ENCODE measurements at regions not wholly inside any gene's neighbourhood (a gene's known extent, or its start where the extent isn't known, plus 50 kb on each side); places are given as distances from the start of the nearest gene placed in this dataset.
"Not testable (repeated sequence)": the region's sequence is repeated elsewhere in the genome, so short reads cannot be mapped to it uniquely, and the experiment has no call there.

- H3K4me1 ChIP-seq (ENCODE audit: control insufficient read depth, insufficient read depth, low read length): no peaks in the 10 kb centered on the region
- no peaks in the 10 kb centered on the region for H3K9me3 ChIP-seq (replicated peaks; ENCODE audit: control insufficient read depth, low read depth, low read length)
- H3K27ac ChIP-seq (ENCODE audit: low read length): no peak overlapping the region
- no peak overlapping the region for H3K4me3 ChIP-seq (ENCODE audit: low read length)
- peaks cover 4% of the 10 kb centered on the region for H3K27me3 ChIP-seq (ENCODE audit: control insufficient read depth, insufficient read depth, low read length)
- H3K36me3 ChIP-seq (ENCODE audit: control insufficient read depth, insufficient read depth, low read length): no peaks in the 10 kb centered on the region
- WGBS (ENCODE audit: insufficient coverage): 80% methylated on average over 2 of the region's 6 CpGs
- no peak for DNase-seq
Observed at GRCh38 chr3:72505539-72506405, 342.5 kb downstream of the SHQ1 start.

GRCh38 chr3:72497501-72497900, 350.7 kb downstream of the SHQ1 start:
- H3K27ac ChIP-seq (ENCODE audit: low read length); H3K36me3 ChIP-seq (ENCODE audit: control insufficient read depth, insufficient read depth, low read length); H3K4me1 ChIP-seq (ENCODE audit: control insufficient read depth, insufficient read depth, low read length); H3K4me3 ChIP-seq (ENCODE audit: low read length); H3K27me3 ChIP-seq (ENCODE audit: control insufficient read depth, insufficient read depth, low read length); DNase-seq; H3K9me3 ChIP-seq (replicated peaks; ENCODE audit: control insufficient read depth, low read depth, low read length): not testable (repeated sequence)
- WGBS (ENCODE audit: insufficient coverage): no CpG with 5 or more reads among the region's 7 CpGs

- Histone ChIP-seq H3K9me3 (replicated peaks; ENCODE audit: control insufficient read depth, low read depth, low read length) (peaks cover 6% of the 10 kb centered on the region), H3K27me3 (ENCODE audit: control insufficient read depth, insufficient read depth, low read length) (peaks cover under 1% of the 10 kb centered on the region), H3K4me1 (ENCODE audit: control insufficient read depth, insufficient read depth, low read length) (peaks cover 7% of the 10 kb centered on the region), H3K36me3 (ENCODE audit: control insufficient read depth, insufficient read depth, low read length) (no peaks in the 10 kb centered on the region), H3K27ac (ENCODE audit: low read length) (no peak overlapping the region), H3K4me3 (ENCODE audit: low read length) (no peak overlapping the region)
- DNase-seq: peak; percentile 55
- 65% methylated on average over 2 of the region's 4 CpGs for WGBS (ENCODE audit: insufficient coverage)
Observed at GRCh38 chr3:72496051-72496670, 352.1 kb downstream of the SHQ1 start.

GRCh38 chr3:72494626-72495025, 353.6 kb downstream of the SHQ1 start:
- no peak for DNase-seq
- H3K4me3 ChIP-seq (ENCODE audit: low read length): no peak overlapping the region

GRCh38 chr3:72494130-72494529, 354.1 kb downstream of the SHQ1 start:
- H3K27me3 ChIP-seq (ENCODE audit: control insufficient read depth, insufficient read depth, low read length): peaks cover 3% of the 10 kb centered on the region
- WGBS (ENCODE audit: insufficient coverage): 94% methylated on average over 3 of the region's 4 CpGs
- no peak overlapping the region for H3K27ac ChIP-seq (ENCODE audit: low read length)
- H3K4me3 ChIP-seq (ENCODE audit: low read length): no peak overlapping the region
- DNase-seq: no peak
- H3K9me3 ChIP-seq (replicated peaks; ENCODE audit: control insufficient read depth, low read depth, low read length): peaks cover 6% of the 10 kb centered on the region
- H3K36me3 ChIP-seq (ENCODE audit: control insufficient read depth, insufficient read depth, low read length): no peaks in the 10 kb centered on the region
- peaks cover 7% of the 10 kb centered on the region for H3K4me1 ChIP-seq (ENCODE audit: control insufficient read depth, insufficient read depth, low read length)

More at GRCh38 chr3:72494626-72495025, 353.6 kb downstream of the SHQ1 start:
- Histone ChIP-seq H3K27ac (ENCODE audit: low read length) (no peak overlapping the region), H3K36me3 (ENCODE audit: control insufficient read depth, insufficient read depth, low read length) (no peaks in the 10 kb centered on the region), H3K27me3 (ENCODE audit: control insufficient read depth, insufficient read depth, low read length) (peaks cover 3% of the 10 kb centered on the region), H3K9me3 (replicated peaks; ENCODE audit: control insufficient read depth, low read depth, low read length) (peaks cover 6% of the 10 kb centered on the region), H3K4me1 (ENCODE audit: control insufficient read depth, insufficient read depth, low read length) (peaks cover 7% of the 10 kb centered on the region)
- 43% methylated on average over 1 of the region's 2 CpGs for WGBS (ENCODE audit: insufficient coverage)

GRCh38 chr3:72492240-72492639, 356.0 kb downstream of the SHQ1 start:
- no peak overlapping the region for H3K4me3 ChIP-seq (ENCODE audit: low read length)
- 17% methylated on average over 1 of the region's 2 CpGs for WGBS (ENCODE audit: insufficient coverage)
- H3K27ac ChIP-seq (ENCODE audit: low read length): no peak overlapping the region
- peaks cover 6% of the 10 kb centered on the region for H3K9me3 ChIP-seq (replicated peaks; ENCODE audit: control insufficient read depth, low read depth, low read length)
- DNase-seq: peak; percentile 70
- peaks cover 5% of the 10 kb centered on the region for H3K27me3 ChIP-seq (ENCODE audit: control insufficient read depth, insufficient read depth, low read length)
- peaks cover 12% of the 10 kb centered on the region for H3K4me1 ChIP-seq (ENCODE audit: control insufficient read depth, insufficient read depth, low read length)
- no peaks in the 10 kb centered on the region for H3K36me3 ChIP-seq (ENCODE audit: control insufficient read depth, insufficient read depth, low read length)

GRCh38 chr3:72490688-72491435, 357.4 kb downstream of the SHQ1 start:
- peaks cover 21% of the 10 kb centered on the region for H3K4me1 ChIP-seq (ENCODE audit: control insufficient read depth, insufficient read depth, low read length)
- peak; percentile 18 for DNase-seq
- H3K9me3 ChIP-seq (replicated peaks; ENCODE audit: control insufficient read depth, low read depth, low read length): peaks cover 6% of the 10 kb centered on the region
- WGBS (ENCODE audit: insufficient coverage): 63% methylated on average over 2 of the region's 6 CpGs
- no peak overlapping the region for H3K27ac ChIP-seq (ENCODE audit: low read length)
- peaks cover 5% of the 10 kb centered on the region for H3K27me3 ChIP-seq (ENCODE audit: control insufficient read depth, insufficient read depth, low read length)
- H3K4me3 ChIP-seq (ENCODE audit: low read length): no peak overlapping the region
- H3K36me3 ChIP-seq (ENCODE audit: control insufficient read depth, insufficient read depth, low read length): no peaks in the 10 kb centered on the region

GRCh38 chr3:72489901-72490300, 358.3 kb downstream of the SHQ1 start:
- Histone ChIP-seq H3K27ac (ENCODE audit: low read length) (no peak overlapping the region), H3K9me3 (replicated peaks; ENCODE audit: control insufficient read depth, low read depth, low read length) (peaks cover 6% of the 10 kb centered on the region), H3K27me3 (ENCODE audit: control insufficient read depth, insufficient read depth, low read length) (peaks cover 5% of the 10 kb centered on the region), H3K4me1 (ENCODE audit: control insufficient read depth, insufficient read depth, low read length) (peaks cover 25% of the 10 kb centered on the region), H3K36me3 (ENCODE audit: control insufficient read depth, insufficient read depth, low read length) (no peaks in the 10 kb centered on the region), H3K4me3 (ENCODE audit: low read length) (no peak overlapping the region)
- no CpG with 5 or more reads among the region's 7 CpGs for WGBS (ENCODE audit: insufficient coverage)
- DNase-seq: no peak

- 97% methylated on average over 4 of the region's 5 CpGs for WGBS (ENCODE audit: insufficient coverage)
- DNase-seq: no peak
- Histone ChIP-seq H3K27me3 (ENCODE audit: control insufficient read depth, insufficient read depth, low read length) (peaks cover 5% of the 10 kb centered on the region), H3K27ac (ENCODE audit: low read length) (no peak overlapping the region), H3K9me3 (replicated peaks; ENCODE audit: control insufficient read depth, low read depth, low read length) (no peaks in the 10 kb centered on the region), H3K4me3 (ENCODE audit: low read length) (no peak overlapping the region), H3K4me1 (ENCODE audit: control insufficient read depth, insufficient read depth, low read length) (peaks cover 25% of the 10 kb centered on the region), H3K36me3 (ENCODE audit: control insufficient read depth, insufficient read depth, low read length) (no peaks in the 10 kb centered on the region)
Observed at GRCh38 chr3:72488738-72489035, 359.6 kb downstream of the SHQ1 start.

Measured in muscle of leg (tissue), 3 donors.